HG03066 (cell line): ENCODE measurements at regions not wholly inside any gene's neighbourhood (a gene's known extent, or its start where the extent isn't known, plus 50 kb on each side); places are given as distances from the start of the nearest gene placed in this dataset.

Experiments
- ATAC-seq: cut with Tn5 transposase; IDR thresholded peaks from one replicate; pipeline ENCODE4 v1.9.1; 2021; ENCODE audit warnings: low read depth; ENCODE audit not compliant: unreplicated experiment

GRCh38 chr1:106677181-106677580 lies 379.3 kb upstream of the PRMT6 start:
- ATAC-seq, result no peak

GRCh38 chr1:106677721-106678120 lies 378.8 kb upstream of the PRMT6 start:
- ATAC-seq, result no peak

GRCh38 chr1:106678279-106679050 lies 378.0 kb upstream of the PRMT6 start:
- no peak for ATAC-seq

- ATAC-seq, result no peak
Measured at GRCh38 chr1:106680216-106680615, 376.3 kb upstream of the PRMT6 start.

GRCh38 chr1:106680776-106681344 lies 375.6 kb upstream of the PRMT6 start:
- no peak for ATAC-seq

GRCh38 chr1:106681939-106682522 lies 374.4 kb upstream of the PRMT6 start:
- no peak for ATAC-seq

- ATAC-seq, result no peak
Measured at GRCh38 chr1:106688446-106688845, 368.0 kb upstream of the PRMT6 start.

- no peak for ATAC-seq
Measured at GRCh38 chr1:106698660-106699059, 357.8 kb upstream of the PRMT6 start.

GRCh38 chr1:106699433-106699832 lies 357.0 kb upstream of the PRMT6 start:
- ATAC-seq, result no peak

- no peak for ATAC-seq
Measured at GRCh38 chr1:106700211-106700610, 356.3 kb upstream of the PRMT6 start.

GRCh38 chr1:106705971-106706370 lies 350.5 kb upstream of the PRMT6 start:
- no peak for ATAC-seq

GRCh38 chr1:106717591-106717990 lies 338.9 kb upstream of the PRMT6 start:
- ATAC-seq, result no peak

GRCh38 chr1:106721790-106722189 lies 334.7 kb upstream of the PRMT6 start:
- no peak for ATAC-seq

- ATAC-seq, result no peak
Measured at GRCh38 chr1:106722466-106722865, 334.0 kb upstream of the PRMT6 start.

- ATAC-seq, result peak; percentile 48
Measured at GRCh38 chr1:106727171-106727570, 329.3 kb upstream of the PRMT6 start.

GRCh38 chr1:106746448-106747085 lies 309.9 kb upstream of the PRMT6 start:
- ATAC-seq, result no peak

GRCh38 chr1:106747232-106747631 lies 309.2 kb upstream of the PRMT6 start:
- no peak for ATAC-seq

GRCh38 chr1:106747791-106748190 lies 308.7 kb upstream of the PRMT6 start:
- no peak for ATAC-seq

GRCh38 chr1:106748606-106749005 lies 307.9 kb upstream of the PRMT6 start:
- ATAC-seq, result no peak

GRCh38 chr1:106749491-106749890 lies 307.0 kb upstream of the PRMT6 start:
- no peak for ATAC-seq

GRCh38 chr1:106749906-106750305 lies 306.6 kb upstream of the PRMT6 start:
- no peak for ATAC-seq

GRCh38 chr1:106751002-106751401 lies 305.5 kb upstream of the PRMT6 start:
- no peak for ATAC-seq
